NCI-H1105 treated with DMSO at 0.1 percent for 48 hours (cell line): ENCODE measurements at regions not wholly inside any gene's neighbourhood (a gene's known extent, or its start where the extent isn't known, plus 50 kb on each side); places are given as distances from the start of the nearest gene placed in this dataset.
"Not testable (repeated sequence)": the region's sequence is repeated elsewhere in the genome, so short reads cannot be mapped to it uniquely, and the experiment has no call there.

Experiments used
- DNase-seq: peaks from one replicate; lab custom pipeline; 2025; lab: John Stamatoyannopoulos, UW

GRCh38 chr5:167280111-167280510 is 1011.3 kb upstream of the WWC1 start:
- DNase-seq: no peak

DNA sequence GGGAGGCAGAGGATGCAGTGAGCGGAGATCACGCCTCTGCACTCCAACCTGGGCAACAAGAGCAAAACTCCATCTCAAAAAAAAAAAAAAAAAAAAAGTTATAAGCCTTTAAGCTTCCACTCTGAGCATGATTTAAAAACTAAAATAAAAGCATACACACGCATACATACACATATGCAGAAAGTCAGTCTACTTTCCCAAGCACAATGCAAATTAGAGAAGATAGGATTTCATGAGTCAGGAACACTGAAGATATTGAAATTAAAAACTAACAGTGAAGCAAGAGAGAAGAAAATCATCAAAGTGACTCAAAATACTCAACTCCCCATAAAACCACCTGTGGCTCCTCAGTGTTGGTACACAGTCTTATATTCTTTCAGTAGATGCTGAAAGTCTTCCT is 1009.5 kb upstream of the WWC1 start:
- DNase-seq: no peak

DNA sequence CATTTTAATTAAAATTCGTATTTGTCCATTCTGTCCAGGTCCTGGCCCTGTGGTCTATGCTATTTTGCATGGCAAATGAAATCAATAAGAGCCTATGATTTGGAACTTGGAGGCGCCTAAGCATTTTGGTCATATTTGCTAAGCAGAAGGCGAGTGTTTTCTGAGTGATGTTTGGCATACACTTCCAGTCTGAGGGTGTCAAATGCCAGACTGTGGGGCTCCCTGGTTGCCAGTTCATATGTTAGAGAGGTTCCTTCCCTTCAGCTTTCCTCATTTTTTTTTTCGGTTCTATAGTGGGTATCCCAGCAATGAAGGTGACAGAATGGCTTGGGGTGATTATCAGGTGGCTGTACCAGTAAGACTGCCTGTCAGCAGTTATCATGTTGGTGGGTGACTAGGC is 1007.8 kb upstream of the WWC1 start:
- DNase-seq: no peak

GRCh38 chr5:167284222-167284890 is 1007.1 kb upstream of the WWC1 start:
- no peak for DNase-seq

GRCh38 chr5:167285591-167285990 is 1005.9 kb upstream of the WWC1 start:
- no peak for DNase-seq

- no peak for DNase-seq
These were observed 1004.6 kb upstream of the WWC1 start for GRCh38 chr5:167286891-167287290.

GRCh38 chr5:167290478-167290877 is 1001.0 kb upstream of the WWC1 start:
- no peak for DNase-seq

- no peak for DNase-seq
These were observed 996.4 kb upstream of the WWC1 start for GRCh38 chr5:167294882-167295680.

DNA sequence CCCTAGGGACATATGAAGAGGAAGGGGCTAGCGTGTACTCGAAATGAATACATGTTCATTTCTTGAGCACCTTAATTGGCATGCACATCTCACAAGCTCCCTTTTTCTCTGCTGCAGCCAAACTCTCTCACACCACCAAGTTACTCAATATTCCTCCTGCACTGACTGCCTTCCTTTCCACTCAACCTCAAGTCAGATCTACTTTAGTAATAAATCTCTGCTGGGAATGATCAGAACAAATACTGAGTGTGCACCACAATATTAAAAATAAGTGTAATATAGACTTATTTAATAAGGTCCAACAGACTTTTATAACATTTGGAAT is 995.8 kb upstream of the WWC1 start:
- DNase-seq: no peak

- no peak for DNase-seq
These were observed 995.4 kb upstream of the WWC1 start for GRCh38 chr5:167296066-167296465.

DNA sequence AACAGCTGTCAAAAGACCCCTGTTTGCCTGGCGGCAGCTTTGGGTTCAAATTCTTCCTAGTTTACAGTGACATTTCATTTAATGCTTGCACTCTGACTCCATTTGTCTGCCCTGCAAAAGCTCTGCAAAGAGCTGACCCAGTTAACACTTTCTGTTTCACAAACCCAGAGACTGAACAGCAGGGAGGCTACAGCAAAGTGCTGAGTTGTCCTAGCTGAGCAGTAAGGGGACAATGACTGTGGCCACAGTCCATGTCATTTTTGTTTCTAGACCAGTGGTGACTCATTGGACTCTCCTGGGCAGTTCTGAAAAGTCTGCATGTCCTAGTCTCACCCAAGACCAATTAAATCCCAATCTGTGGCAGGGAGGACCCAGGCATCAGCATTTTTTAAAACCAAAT is 994.8 kb upstream of the WWC1 start:
- DNase-seq: no peak

DNA sequence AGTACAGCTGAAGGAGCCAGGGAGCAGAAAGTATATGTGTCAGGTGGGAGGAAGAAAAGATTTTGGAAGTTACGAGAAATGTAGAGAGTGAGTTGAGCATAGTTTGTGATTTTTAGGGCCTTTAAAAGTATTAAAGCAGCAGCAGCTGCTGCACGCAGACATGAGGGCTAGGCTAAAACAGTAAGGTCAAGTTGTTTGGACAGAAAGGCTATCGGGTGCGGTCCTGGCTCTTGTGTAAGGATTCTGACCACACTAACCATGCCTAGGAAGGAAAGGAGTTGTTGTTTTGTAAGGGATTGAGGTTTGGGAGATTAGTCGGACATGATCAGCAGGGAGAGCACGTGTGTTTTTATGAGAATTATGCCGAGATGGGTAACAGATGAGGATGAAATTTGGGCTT is 991.6 kb upstream of the WWC1 start:
- DNase-seq: not testable (repeated sequence)

- DNase-seq: no peak
These were observed 987.9 kb upstream of the WWC1 start for GRCh38 chr5:167303582-167303981.

DNA sequence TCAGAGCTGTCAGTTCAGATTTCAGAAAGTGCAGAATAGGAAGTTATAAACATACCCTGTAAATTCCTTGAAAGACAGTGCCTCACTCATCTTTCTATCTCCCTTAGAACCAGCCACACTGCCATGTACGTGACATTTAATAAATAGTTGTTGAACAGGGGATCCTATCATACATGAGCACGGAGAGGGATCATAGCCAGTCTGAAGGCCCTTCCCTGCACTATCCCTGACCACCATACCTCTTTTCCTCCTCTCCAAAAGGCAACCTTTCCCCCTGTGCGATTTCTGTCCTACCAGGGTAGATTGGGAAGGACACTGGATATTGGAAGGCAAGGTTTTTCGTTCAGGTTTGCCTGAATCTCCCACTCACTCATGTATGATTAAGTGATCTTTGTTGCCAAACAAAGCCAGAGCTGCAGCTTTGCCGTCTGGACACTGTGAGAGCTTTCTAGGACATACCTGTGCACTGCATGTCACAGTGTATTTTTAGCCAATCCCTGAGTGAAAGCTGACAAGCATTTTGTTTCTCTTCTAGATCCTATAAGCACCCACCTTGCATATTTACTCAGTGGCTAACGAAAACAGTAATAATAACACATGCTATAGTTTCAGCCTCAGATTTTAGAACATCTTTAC is 986.5 kb upstream of the WWC1 start:
- no peak for DNase-seq

DNA sequence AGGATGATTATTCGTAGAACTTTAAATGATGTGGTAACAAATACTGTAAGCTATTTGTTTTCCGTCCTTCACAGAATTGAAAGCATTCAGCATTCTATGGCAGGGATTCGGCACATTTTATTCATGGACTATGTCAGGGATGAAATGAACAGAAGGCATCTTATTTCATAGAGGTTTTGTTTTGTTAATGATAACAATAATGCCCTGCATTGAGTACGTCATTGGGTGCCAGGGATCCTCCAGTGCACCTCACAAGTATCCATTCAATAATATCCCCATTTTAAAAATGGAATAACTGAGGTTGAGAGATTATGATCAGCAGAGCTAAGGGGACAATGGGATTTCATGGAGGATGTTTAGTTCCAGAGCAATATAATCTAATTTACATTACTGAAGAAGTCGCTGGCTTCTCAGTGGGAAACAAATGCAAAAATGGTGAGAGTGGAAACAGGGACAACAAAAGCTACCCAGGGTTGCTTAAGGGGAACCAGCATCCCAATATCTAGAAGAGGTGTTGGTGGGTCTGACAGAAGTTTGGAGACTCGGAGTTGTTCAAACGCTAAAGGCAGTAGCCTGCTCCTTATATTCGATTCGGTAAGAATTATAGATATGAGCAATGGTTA is 985.7 kb upstream of the WWC1 start:
- no peak for DNase-seq

DNA sequence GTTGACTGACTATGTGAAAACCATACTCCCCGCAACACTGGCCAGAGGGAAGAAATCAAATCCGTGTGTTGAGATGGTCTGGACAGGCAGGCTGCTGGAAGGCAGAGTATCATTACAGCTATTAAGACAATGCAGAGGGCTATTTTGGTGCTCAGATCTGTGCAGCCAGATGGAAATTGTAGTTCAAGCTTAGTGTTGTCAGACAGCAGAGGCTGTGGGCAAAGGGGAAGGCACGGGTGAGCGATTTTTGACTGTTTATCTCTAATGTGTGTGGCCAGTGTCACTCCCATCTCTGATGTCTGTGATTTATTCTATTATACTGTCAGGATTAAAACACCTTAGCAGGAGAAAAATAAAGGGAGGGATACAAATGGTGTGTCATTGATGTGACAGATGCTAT is 984.4 kb upstream of the WWC1 start:
- no peak for DNase-seq

GRCh38 chr5:167308466-167308865 is 983.0 kb upstream of the WWC1 start:
- no peak for DNase-seq

- DNase-seq: no peak
These were observed 981.4 kb upstream of the WWC1 start for GRCh38 chr5:167309941-167310517.

DNA sequence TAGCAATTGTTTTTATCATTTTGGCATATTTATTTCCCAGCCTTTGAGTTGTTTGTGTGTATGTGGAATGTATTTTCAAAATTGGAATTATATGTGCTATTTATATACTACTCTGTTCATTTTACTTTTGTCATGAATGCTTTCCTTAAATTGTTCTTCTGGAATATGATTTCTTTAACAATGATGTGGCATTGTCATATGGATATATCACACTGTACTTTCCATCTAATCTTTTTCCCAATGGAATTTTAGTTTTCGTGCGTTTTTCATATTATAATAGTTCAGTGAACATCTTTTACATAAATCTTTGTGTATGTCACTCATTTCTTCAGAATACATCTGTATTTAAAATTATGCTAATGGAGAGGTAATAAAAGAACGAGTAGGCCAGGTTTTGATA is 980.1 kb upstream of the WWC1 start:
- no peak for DNase-seq

GRCh38 chr5:167312225-167312624 is 979.2 kb upstream of the WWC1 start:
- no peak for DNase-seq

- no peak for DNase-seq
These were observed 975.7 kb upstream of the WWC1 start for GRCh38 chr5:167315762-167316161.

DNA sequence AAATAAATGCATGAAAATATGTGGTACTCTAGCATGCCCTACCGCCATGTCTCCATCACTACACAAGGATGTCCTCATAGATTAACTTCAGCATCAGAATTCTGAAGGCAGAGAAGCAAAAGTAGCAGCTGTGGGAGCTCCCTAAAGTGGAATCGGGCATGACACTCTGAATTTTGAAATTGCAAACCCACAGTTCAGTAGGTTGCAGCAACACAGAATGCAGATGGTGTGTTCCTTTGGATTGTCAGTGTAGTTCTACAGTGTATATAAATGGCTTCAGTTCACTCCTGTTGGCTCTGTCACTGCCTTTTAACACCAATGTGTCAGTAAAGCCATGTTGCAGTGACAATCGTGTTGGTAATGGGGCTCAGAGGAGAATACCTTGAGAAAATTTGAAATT is 973.6 kb upstream of the WWC1 start:
- no peak for DNase-seq

- DNase-seq: no peak
These were observed 972.2 kb upstream of the WWC1 start for GRCh38 chr5:167319243-167319642.
